Body of pancreas (tissue), 4 donors: ENCODE measurements at regions not wholly inside any gene's neighbourhood (a gene's known extent, or its start where the extent isn't known, plus 50 kb on each side); places are given as distances from the start of the nearest gene placed in this dataset.

Experiments
- ATAC-seq: fragments of 150-250 bp; one replicate; pipeline ENCODE4 v1.9.1; 2016
- DNase-seq, 4 donors: peaks; one replicate each; pipeline ENCODE4 v3.0.0-alpha.2; 2019
- H3K27ac ChIP-seq, 4 donors: fragments of 200-600 bp; sonication (generic); 1 replicate in 3 of 4; 2 replicates in 1 of 4; pipeline versions ENCODE4 v1.5.1 to v1.6.1; 2016 to 2019; ENCODE audit warnings: mild to moderate bottlenecking in 1 of 4, mixed read lengths in 1 of 4, moderate library complexity in 1 of 4
- H3K27me3 ChIP-seq, 2 donors: fragments of 200-600 bp; sonication (generic); one replicate each; pipeline ENCODE4 v1.6.0; 2016; ENCODE audit warnings: mild to moderate bottlenecking in 1 of 2
- H3K36me3 ChIP-seq, 2 donors: fragments of 200-600 bp; sonication (generic); replicated peaks in 1 of 2; 2 replicates each; pipeline ENCODE4 v1.5.1; 2016; ENCODE audit warnings: low read depth in 2 of 2; ENCODE audit not compliant: insufficient read depth in 1 of 2
- H3K4me1 ChIP-seq: fragments of 200-600 bp; sonication (generic); one replicate; pipeline ENCODE4 v1.6.0; 2016
- H3K4me3 ChIP-seq, 2 donors: fragments of 200-600 bp; sonication (generic); 1 replicate in 1 of 2; 2 replicates in 1 of 2; pipeline ENCODE4 v1.5.1; 2016 to 2019
- H3K9me3 ChIP-seq, 3 donors: fragments of 200-600 bp; sonication (generic); 1 replicate in 2 of 3; 2 replicates in 1 of 3; pipeline ENCODE4 v1.5.1; 2016
- POLR2A ChIP-seq, 3 donors: fragments of 450-650 bp; IDR thresholded peaks; one replicate each; pipeline ENCODE4 v1.6.1; 2016; ENCODE audit warnings: antibody characterized with exemption in 3 of 3, mild to moderate bottlenecking in 2 of 3
- WGBS, 2 donors: methylation state at CpG; one replicate each; pipeline ENCODE4 v1.1.5; 2017; 5-methylcytosine and 5-hydroxymethylcytosine counted together
- intact Hi-C: fragments of 100-400 bp; cut with DNase I; formaldehyde crosslinking; loops from one replicate; pipeline ENCODE4 v1.15.1; 2023
- TF ChIP-seq, protein P1 (sequence below), 7 experiments: fragments of 450-650 bp in 4 of 7; fragments of 200-600 bp in 3 of 7; sonication (generic) in 3 of 7; IDR thresholded peaks; one replicate each; pipeline ENCODE4 v1.5.1; 2016 to 2019; ENCODE audit warnings: antibody characterized with exemption in 7 of 7

DNA sequence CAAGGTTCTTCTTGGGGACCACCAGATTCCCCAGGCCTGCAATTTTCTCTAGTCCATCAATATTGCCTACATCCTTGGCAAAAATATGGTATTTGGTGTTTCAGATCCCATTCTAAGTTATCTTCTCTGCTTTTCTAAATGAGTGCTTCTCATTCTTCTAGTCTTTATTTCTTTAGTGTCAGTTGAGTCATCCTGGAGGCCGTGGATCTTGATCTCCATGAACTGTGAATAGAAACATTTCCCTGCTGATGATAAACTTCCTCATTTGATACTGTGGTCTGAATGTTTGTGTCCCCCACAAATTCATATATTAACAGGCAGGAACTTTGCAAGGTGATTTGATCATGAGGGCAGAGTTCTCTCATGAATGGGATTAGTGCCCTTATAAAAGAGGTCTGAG lies 779.3 kb downstream of the INHBA start:
- WGBS, 2 donors = 39 to 72% methylated on average over 1 of the region's 1 CpG
- ATAC-seq = no peak
- TF ChIP-seq, protein P1, sequence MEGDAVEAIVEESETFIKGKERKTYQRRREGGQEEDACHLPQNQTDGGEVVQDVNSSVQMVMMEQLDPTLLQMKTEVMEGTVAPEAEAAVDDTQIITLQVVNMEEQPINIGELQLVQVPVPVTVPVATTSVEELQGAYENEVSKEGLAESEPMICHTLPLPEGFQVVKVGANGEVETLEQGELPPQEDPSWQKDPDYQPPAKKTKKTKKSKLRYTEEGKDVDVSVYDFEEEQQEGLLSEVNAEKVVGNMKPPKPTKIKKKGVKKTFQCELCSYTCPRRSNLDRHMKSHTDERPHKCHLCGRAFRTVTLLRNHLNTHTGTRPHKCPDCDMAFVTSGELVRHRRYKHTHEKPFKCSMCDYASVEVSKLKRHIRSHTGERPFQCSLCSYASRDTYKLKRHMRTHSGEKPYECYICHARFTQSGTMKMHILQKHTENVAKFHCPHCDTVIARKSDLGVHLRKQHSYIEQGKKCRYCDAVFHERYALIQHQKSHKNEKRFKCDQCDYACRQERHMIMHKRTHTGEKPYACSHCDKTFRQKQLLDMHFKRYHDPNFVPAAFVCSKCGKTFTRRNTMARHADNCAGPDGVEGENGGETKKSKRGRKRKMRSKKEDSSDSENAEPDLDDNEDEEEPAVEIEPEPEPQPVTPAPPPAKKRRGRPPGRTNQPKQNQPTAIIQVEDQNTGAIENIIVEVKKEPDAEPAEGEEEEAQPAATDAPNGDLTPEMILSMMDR (IDR thresholded peaks at IDR 0.05) = no peak
- no peak for TF ChIP-seq POLR2A (IDR thresholded peaks at IDR 0.05)

DNA sequence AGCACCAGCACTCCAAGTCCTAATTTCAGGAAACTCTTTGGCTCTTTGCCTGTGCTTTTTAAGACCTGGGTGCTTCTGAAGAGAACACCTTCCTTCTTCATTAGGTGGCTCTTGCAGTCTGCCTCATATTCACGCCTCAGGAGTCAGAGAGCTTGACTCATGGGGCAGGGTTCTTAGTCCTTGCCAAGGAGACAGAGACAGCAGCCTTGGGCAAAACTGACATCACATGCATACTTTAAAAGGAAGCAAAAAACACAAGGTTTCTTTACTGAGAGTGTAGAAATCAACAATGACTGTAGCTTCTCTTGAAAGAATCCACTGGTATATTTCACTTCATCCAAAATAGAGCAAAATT lies 780.6 kb downstream of the INHBA start:
- 75 to 78% methylated on average over 1 of the region's 1 CpG for WGBS, 2 donors
- Histone ChIP-seq H3K4me3 (no peak overlapping the region), H3K27ac (no peak overlapping the region), H3K36me3 (no peaks in the 10 kb centered on the region), H3K4me1 (no peaks in the 10 kb centered on the region), H3K9me3 (no peaks in the 10 kb centered on the region), H3K27me3 (no peaks in the 10 kb centered on the region)
- DNase-seq (no peak), ATAC-seq (no peak)
- TF ChIP-seq, protein P1 (IDR thresholded peaks at IDR 0.05) = no peak
- TF ChIP-seq POLR2A (IDR thresholded peaks at IDR 0.05) = no peak
- intact Hi-C loops = no loop called here

More for the DNA sequence above, 779.3 kb downstream of the INHBA start:
- no peaks in the 10 kb centered on the region for H3K4me1 ChIP-seq
- DNase-seq = no peak
- no peaks in the 10 kb centered on the region for H3K9me3 ChIP-seq
- H3K27ac ChIP-seq = no peak overlapping the region
- H3K27me3 ChIP-seq = no peaks in the 10 kb centered on the region
- intact Hi-C loops = no loop called here
- H3K36me3 ChIP-seq = no peaks in the 10 kb centered on the region
- H3K4me3 ChIP-seq = no peak overlapping the region

DNA sequence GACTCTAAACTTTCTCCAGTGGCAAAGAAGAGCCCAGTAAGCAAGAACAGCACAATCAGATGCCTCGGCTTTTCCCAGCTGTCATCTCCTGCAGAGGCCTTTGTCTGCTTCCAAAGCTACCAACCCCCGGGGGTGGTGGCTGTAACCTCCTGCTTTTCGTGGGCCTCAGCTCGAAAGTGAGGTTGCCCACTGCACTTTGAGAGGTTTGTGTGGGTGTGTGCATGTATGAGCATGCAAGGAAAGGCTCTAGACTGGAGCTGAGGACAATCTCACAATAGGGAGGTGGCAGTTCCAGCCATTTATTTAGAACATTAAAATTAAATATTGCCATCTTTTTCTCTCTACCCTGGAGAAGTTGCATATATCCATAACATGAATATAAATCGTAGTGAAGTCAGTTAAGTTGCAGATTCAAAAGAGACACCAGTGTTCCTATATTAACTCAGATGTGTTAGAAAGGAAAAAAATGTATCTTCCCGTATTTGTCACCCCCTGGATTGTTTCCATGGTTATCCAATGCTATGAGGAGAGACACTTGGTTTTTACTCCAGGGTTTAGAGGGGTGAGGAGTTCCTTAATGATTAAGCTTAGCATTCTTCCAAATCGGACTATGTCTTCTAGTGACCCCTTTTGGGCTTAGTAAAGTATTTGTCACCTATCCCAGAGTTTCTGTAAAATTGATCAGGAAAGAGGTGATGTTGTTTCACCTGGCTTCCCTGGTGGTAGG lies 781.1 kb downstream of the INHBA start:
- Histone ChIP-seq H3K4me3 (no peak overlapping the region), H3K9me3 (no peaks in the 10 kb centered on the region), H3K27me3 (no peaks in the 10 kb centered on the region), H3K27ac (no peak overlapping the region), H3K36me3 (no peaks in the 10 kb centered on the region), H3K4me1 (no peaks in the 10 kb centered on the region)
- intact Hi-C loops = no loop called here
- ATAC-seq = no peak
- TF ChIP-seq, protein P1 (IDR thresholded peaks at IDR 0.05) = no peak
- no peak for TF ChIP-seq POLR2A (IDR thresholded peaks at IDR 0.05)
- 47 to 55% methylated on average over 7 of the region's 7 CpGs for WGBS, 2 donors
- no peak for DNase-seq

DNA sequence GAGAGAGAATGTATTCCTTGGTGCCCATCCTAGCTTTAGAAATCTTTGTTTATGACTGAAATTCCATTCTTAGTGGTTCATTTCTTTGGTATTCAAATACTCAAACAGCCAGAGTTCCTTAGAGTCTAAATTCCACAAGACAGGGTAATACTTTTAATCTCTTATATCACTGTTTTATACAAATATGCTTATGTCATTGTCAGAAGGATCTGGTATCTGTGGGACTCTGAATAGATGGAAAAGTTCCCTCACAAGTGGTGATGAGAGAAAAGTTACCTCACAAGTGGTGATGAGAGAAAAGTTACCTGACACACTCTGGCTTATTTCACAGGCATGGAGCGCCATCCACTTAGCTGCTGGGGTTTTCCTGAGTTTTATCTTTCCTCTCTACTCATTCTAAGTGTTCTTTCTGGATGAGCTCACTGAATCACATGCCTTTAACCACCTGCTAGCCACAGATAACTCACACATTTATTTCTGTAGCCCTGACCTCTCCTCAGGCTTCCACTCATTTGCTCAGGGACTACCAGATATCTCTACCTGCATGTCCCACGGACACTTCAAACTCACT lies 784.0 kb downstream of the SUGCT start:
- Histone ChIP-seq H3K4me1 (no peaks in the 10 kb centered on the region), H3K36me3 (no peaks in the 10 kb centered on the region), H3K27ac (no peak overlapping the region), H3K27me3 (no peaks in the 10 kb centered on the region), H3K4me3 (no peak overlapping the region), H3K9me3 (no peaks in the 10 kb centered on the region)
- intact Hi-C loops = no loop called here
- 84 to 86% methylated on average over 2 of the region's 2 CpGs for whole genome bisulfite sequencing, 2 donors
- no peak for ATAC-seq
- no peak for DNase-seq
- TF ChIP-seq, protein P1 (IDR thresholded peaks at IDR 0.05) = no peak
- no peak for TF ChIP-seq POLR2A (IDR thresholded peaks at IDR 0.05)

DNA sequence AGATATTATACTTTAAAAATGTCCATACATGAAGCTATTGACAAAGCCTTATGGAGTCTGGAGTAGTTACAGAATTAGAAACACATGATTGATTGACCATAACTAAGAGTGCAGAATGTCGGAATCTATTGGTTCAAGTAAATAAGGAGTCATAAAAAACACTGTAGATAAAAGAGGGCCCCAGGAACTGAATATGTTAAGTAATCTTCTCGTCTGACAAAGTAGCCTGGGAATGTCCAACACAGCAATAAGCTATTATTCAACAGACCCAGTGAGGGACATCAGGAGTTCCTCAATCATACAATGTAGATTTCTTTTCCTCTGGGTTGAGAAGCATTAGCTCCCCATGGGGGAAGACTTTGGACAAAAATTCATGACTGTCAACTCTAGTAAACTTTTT lies 782.0 kb downstream of the SUGCT start:
- ATAC-seq = no peak
- no peak overlapping the region for H3K27ac ChIP-seq
- H3K27me3 ChIP-seq = no peaks in the 10 kb centered on the region
- TF ChIP-seq, protein P1 (IDR thresholded peaks at IDR 0.05) = no peak
- no peak for TF ChIP-seq POLR2A (IDR thresholded peaks at IDR 0.05)
- WGBS, 2 donors = 42 to 61% methylated on average over 2 of the region's 2 CpGs
- H3K4me3 ChIP-seq = no peak overlapping the region
- H3K36me3 ChIP-seq = no peaks in the 10 kb centered on the region
- intact Hi-C loops = no loop called here
- no peak for DNase-seq
- no peaks in the 10 kb centered on the region for H3K9me3 ChIP-seq
- no peaks in the 10 kb centered on the region for H3K4me1 ChIP-seq
